Stimulated activated CD8-positive, alpha-beta memory T cell treated with anti-CD3 and anti-CD28 coated beads, Interleukin-2, amount 100 ng/mL, for 48 hours (primary cell): ENCODE measurements at regions not wholly inside any gene's neighbourhood (a gene's known extent, or its start where the extent isn't known, plus 50 kb on each side); places are given as distances from the start of the nearest gene placed in this dataset.
A peak's percentile ranks its signal among the peaks of the same experiment; 100 is the strongest.

ENCODE experiments used
- DNase-seq, 2 donors: peaks; one replicate each; pipeline ENCODE4 v3.0.0-alpha.2; 2020; ENCODE audit warnings: low read depth in 2 of 2

DNA sequence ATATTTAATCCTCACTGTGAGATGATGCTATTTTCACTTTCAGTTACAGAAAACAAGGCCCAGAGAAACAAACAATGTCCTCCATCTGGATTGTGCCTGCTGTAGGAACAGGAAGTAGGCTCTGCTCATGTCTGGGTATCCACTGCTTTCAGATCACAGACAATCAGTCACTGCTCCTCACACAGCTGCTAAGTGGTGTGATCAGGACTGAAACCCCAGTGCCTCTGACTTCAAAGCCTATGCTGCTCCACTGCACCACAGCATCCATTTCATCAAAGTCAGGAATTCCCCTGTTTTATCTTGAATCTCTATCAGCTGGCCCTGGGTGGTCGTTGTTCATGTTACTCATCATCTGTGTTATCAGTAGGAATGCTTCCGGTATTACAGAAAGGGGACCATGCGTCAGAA lies 303.8 kb upstream of the TRIB2 start:
- peak in 1 of 2 donors; percentile 12 for DNase-seq

DNA sequence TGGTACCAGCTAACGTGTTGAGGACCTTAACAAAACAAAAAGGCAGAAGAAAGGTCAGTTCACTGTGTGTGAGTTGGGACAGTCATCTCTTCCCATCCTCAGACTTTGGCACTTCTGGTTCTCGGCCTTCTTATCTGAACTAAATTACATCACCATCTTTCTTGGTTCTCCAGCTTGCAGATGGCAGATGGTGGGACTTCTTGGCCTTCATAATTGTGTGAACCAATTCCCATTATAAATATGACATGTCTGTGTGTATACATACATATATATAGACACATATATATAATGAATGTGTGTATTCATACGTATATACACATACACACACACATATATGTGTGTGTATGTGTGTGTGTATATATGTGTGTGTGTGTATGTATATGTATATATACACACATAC lies 301.2 kb upstream of the TRIB2 start:
- no peak for DNase-seq

DNA sequence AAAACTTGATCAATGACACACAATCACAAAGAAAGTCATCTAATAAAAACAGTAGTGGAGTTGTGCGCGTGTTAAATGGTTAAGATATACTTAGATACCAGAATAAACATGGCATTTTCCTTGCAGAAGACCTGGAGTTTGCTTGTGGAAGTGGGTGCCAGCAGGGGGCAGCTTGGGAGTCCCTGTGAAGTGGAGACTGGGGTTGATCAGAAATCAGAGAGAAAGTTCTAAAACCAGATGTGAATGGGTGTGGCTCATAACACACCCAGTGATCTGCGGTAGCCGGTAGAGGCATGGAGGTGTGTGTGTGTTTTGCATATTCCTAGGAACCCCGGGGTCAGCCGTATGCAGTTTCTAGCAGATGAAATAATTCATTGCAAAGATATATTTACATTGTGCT lies 300.1 kb upstream of the TRIB2 start:
- DNase-seq: peak in 1 of 2 donors; percentile 11

DNA sequence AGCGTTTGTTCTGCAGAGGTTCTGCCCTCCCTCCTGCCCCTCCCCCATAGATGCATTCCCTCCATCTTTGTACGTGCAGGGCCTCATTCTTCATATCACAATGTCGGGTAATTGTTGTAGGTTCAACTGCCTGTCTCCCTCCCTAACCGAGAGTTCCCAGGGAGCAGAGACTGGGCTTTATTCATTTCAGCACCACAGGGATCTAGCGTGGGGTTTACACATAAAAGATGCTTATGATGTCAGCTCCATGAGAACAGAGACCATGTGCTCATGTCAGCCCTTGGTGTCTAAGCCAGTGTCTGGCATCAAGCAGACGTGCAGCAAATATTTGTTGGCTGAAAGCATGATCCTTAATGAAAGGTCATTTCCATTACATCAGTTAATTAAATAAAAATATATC lies 298.9 kb upstream of the TRIB2 start:
- no peak for DNase-seq

DNA sequence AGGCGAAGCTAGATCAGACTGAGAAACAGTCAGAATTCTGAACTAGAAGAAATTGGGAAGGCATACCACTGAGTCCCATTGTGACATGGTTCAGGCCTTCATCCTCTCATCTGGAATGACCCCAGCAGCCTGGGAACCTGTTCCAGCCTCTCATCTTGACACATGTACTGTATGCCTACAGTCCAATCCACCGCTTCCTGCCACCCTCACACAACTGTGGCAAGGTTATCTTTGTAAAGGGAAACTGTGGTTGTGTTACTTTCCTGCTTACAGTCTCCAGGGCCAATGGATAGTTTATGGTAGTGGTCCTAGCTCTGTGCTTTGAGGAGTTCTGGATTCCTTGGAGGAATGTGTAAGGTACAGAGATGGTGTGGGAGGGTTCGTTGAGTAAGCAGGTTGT lies 296.9 kb upstream of the TRIB2 start:
- DNase-seq: no peak

DNA sequence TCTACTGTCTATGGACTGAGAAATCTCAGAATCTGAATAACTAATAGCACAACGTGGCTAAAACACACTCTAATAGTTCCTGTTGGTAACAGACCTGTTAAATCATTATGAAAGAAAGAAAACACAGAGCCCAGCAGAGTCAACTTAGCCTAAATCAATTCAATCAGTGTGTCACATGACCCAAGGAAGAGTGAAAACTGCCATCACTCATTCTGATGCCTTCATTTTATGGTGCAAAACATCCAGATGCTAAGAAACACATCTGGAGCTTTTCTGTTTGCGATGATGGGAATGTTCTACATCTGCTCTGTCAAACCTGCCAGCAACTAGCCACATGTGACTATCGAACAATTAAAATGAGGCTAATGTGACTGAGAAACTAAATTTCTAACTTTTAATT lies 295.7 kb upstream of the TRIB2 start:
- no peak for DNase-seq

DNA sequence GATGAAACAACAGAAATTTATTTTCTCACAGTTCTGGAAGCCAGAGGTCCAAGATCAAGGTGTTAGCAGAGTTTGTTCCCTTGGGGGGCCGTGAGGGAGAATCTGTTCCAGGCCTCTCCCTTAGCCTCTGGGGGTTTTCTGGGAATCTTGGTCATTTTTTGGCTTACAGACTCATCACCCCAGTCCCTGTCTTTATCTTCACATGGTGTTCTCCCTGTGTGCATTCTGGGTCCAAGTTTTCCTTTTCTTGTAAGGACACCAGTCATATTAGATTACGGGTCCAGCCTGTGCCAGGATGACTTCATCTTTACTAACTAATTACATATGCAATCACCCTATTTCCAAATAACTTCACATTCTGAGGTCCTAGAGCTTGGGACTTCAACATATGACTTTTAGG lies 292.5 kb upstream of the TRIB2 start:
- no peak for DNase-seq

DNA sequence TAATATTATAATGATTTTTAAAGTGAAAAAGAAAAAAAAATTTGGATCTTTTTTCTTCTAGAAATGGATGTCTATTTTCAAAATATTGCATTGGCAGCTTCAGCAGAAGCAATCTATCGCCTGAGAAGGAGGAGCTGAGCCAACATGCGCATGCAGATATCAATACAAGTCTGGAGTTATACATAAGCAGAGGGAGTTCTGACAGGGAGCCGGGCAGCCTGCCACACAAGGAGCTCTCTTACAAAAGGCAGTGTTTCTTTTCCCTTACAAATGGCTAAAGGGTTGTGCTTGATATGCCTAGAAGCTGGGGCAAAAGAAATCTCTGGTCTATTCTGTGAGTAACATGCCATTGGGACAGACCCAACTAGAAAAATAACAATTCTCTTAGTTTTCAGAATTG lies 291.9 kb upstream of the TRIB2 start:
- no peak for DNase-seq

DNA sequence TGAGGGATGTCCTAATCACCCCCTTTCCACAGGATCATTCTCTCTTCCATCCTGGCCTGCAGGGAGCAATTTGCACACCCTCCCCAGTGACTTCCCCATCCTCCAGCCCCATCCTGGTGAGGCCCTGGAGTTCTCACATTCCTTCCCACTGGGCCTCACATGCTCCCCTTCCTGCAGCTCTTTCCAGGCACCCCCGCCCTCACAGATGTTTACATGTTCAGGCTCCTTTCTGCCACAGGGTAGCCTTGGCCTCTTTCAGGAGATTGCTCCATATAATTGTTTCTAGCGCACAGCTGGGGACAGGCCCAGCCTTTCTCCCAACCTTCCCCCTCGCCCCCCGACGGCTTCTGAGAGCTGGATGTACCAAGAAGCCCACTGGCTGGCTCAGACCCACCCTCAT lies 288.4 kb upstream of the TRIB2 start:
- DNase-seq: no peak

DNA sequence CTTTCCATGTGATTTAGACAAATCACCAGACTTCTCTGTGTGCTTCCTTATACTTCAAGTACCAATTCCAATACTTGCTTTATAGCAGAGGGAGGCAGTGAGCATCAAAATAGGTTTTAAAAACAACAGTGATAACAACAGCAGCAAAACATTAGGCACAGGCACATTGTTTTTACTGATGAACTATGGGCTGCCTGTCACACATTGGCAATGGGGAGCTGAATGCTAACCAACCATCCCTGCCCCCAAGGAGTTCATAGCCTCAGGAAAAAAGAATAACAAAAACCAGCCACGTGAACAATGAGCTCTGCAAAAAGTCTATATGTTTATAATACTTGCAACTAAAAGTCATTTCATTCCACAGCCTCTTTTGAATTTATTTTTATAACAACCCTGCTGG lies 287.9 kb upstream of the TRIB2 start:
- DNase-seq: no peak

DNA sequence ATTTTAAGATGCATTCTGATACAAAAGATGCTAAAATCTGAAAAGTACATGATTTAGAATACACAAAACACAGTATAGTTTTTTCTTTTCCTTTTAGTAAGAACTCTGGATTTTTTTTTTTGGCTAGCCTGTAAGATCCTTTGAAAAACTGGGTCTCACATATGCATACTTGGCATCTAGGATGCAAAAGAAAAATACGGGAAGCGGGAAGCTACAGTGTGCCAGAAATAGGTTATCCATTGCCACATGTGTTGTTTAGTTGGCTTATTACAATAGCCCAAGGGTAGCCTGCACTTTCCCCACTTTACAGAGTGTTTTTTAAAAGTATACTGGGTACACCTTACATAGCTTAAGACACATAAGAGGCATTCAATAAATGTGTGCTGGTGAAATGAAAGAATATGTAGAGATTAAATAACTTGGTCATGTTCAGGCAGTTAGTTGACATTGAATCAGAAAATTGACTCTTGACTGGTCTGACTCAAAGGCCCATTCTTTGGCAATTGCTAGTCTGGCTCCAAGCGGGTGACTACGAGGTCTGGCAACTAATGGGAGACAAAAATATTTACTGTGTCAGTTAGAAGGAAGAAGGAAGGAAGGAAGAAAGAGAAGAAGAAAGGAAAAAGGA lies 286.8 kb upstream of the TRIB2 start:
- no peak for DNase-seq

DNA sequence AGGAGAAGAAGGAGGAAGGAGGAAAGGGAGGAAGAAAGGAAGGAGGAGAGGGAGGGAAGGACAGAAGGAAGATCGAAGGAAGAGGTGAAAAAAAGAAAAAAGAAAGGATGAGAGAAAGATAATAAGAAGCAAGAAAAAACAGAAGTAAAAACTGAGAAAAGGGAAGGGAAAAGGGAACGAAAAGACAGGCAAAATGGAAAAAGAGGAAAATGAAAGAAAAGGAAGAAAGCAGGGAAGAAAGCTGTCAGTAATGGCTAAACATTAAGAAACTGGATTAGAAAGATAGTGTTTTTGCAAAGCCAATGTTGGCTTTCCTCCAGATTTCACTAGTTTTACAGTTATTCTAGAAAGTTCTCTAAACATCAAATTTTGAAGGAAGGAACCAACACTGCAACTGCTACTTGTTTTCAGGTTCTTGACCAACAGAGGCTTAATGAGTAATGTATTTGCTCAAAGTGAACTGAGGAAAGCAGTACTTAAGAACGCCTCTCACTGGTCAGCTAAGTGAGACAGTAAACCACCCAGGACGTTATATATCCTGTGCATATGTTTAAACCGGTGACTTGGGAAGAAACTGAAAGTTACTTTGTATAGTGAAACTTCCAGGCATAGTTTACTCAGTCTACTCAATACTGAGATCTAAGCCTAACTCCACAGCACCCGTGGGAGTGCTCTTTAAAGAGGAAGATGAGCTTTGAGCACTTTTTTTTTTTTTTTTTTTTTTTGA lies 286.2 kb upstream of the TRIB2 start:
- peak in 1 of 2 donors; percentile 9 for DNase-seq

DNA sequence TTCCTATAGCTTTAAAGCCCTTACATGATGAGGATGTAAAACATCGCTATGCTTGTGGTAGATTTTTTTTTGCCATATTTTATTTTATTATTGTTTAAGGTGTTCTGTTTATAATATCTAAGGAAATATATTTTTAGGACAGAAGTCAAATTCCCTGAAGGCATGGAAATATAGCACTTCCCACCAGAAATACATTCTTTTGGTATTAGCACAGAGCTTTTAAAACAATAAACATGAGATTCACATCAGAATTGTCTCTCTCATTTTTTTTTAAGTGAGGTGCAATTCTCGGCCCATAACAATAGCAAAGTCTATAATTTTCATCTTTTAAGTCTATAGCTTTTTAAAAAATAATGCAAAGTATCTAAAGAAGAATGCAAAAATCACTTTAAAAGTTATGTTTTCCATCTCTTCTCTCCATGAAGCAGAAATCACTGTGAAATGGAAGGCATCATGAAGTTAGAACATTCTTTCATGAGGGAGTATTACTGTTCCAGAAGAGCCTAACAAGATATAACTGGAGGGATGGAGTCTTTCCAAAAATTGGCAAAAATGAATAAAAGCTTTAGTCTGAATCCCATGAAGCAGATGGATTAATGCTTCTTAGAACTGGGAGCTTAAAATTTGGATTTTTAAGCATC lies 283.6 kb upstream of the TRIB2 start:
- DNase-seq: no peak

DNA sequence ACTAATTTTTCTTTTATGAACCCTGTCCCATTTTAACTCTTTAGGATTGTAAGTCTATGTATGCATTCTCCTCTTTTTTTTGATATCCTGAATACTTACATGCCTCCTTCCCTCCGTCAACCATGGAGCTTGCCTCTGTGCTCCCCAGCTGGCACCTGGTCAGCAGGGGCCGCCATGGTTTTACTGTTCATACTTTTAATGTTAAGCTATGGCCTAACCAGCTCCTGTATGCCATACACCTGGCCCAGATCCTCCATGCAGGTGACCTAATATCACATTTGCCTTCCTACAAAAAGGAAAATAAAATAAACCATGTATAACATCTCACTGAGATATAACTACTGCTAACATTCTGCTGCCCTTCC lies 283.1 kb upstream of the TRIB2 start:
- DNase-seq: no peak

DNA sequence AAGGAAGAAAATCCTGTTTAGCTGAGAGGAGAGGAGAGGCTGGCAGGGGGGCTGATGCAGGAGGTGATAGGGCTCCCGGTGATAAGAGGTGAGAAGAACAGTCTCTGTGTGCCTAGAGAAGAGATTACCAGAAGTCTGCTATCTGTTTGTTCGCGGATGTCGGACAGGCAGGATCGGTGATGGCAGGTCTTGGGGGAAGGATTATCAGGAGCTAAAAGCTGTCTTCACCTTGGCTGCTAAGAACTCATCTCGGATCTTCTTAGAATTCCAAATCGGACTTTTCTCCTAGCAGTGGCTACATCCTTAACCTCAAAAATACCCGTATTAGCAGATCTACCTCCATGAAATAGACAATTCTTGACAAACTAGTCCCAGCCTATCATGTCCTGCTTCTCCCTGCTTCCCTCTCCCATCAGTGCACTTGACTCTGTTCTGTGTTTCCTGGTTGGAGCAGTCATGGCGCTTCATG lies 282.1 kb upstream of the TRIB2 start:
- no peak for DNase-seq

DNA sequence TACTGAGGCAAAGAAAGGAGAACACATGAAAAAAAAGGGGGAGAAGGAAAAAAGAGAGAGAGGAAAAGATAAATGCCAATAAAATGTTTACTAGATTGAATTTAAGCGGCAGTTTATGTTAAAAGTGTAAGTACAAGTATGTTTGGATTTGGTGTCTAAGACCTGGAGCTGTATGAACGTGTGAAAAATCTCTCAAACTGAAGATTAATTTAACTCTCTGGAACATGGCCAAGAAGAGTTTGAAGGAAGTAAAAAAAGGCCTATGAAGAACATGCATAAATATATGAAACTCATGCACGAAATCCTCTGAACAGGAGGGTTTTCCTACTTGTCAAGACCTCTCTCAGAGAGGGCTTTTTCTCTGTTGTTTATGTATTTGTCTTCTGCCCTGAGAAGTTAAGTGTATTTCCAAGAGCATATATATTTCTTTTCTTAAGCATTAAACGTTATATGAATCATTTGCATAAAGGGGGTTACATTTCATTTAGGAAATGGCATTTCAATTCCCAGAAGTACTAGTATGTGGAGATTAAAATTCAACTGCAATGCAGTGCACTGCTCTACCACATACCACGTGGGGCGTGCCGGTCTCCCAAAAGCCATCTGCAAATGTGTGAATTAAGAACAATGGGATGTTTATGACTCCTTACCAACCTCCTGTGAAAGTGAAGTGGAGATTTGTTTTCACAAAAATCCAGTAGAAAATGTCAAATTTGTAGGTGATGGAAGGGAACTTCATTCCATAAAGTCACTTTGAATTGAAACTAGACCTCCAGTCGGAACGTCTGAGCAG lies 281.1 kb upstream of the TRIB2 start:
- no peak for DNase-seq

DNA sequence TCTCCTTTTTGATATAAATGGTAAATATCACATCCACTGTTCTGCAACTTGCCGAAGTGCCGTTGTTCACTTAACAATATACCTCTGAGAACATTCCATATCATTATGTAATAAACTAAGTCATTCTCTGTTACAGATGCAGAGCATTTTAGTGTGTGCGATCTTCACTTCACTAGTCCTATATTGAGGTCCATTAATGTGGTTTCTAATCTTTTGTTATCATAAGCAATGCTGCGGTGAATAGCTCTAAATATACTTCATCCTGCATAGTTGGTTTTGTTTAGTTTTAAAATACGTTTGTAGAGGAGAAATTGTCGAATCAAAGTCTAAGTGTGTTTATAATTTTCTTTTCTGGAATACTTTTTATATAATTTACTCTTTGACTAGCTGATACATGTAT lies 280.3 kb upstream of the TRIB2 start:
- DNase-seq: no peak

DNA sequence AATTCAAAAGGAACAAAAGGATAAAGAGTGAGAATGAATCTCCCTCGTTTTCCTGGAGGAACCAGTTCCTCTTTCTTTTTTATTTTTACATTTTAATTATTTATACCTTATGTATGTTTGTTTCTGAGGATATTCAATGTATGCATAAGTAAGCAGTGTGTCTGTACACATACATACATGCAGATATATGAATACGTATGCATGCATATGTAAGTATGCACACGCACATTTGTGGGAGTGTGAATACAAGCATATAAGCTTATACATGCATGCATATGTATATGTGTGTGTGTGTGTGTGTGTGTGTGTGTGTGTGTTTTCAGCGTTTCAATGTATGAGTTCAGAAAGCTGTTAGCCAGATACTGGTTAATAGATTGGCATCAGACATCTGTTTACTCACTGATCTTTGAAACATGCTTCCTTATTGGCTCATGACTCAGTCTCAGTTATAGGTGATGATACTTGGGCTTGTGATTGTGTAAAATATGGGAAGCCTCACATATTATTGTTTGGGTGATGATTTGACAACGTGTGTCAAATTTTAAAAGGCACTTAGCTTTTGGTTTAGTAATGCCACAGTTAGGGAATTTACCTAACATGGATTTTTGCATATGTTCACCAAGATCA lies 279.7 kb upstream of the TRIB2 start:
- no peak for DNase-seq

DNA sequence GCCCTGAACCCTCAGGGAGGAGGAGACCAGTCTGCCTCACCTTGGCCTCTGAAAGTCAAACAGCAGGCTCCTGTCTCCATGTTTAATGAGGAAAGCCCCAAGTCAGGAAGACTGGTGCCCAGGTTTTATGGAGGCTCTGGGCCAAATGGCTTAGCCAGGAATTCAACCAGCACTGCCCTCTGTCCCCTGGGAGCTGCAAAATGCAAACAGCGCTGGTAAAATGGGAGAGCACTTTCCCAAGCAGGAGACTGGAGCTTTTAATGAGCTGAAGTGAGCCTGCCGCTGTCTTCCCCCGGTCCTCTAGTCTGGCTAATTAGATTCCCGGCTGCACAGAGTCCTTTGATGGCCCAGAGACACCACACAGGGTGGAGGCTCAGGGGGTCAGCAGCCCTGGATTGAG lies 276.0 kb upstream of the TRIB2 start:
- no peak for DNase-seq

DNA sequence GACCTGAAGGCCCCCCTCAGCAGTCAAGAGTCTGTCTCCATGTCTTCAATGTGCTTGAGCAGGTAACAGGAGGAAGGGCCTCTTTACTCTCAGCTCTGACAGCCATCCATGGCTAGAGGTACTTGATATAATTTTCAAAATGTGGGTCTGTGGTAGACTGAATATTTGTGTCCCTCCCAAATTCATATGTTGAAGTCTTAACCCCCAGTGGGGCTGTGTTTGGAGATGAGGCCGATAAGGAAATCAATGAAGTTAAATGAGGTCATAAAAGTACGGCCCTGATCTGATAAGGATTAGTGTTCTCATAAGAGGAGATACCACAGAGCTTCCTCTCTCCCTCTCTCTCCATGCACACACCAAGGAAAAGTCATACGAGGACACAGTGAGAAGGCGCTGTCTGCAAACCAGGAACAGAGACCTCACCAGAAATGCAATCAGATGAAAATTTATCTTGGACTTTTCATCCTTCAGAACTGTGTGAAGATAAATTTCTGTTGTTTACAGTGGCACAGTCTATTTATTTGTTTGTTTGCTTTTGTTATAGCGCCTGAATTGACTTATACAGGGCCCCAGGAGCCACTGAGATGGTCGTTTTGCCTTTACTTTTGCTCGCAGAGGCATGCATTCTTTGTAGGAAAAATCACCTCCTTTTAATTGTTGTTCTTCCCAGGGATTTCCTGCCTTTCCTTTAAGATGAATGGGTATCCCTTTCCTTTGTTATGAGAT lies 274.8 kb upstream of the TRIB2 start:
- no peak for DNase-seq

DNA sequence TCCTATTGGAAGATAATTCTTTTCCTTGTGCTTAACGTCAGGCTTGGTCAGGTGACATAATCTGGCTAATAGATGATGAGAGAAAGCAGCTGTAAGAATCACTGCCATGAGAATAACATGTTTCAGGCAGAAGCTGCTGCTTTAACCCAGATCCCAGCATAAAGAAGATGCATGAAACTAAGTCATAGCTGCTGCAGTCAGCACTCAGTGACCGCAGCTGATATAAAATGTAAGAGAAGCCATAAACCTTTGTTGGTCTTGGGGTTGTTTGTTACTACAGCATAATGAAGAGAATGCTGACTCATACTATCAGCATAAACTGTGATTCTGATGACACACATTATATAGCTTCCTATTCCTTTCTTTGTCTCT lies 274.3 kb upstream of the TRIB2 start:
- DNase-seq: no peak
